HG03354 (cell line): ENCODE measurements at regions not wholly inside any gene's neighbourhood (a gene's known extent, or its start where the extent isn't known, plus 50 kb on each side); places are given as distances from the start of the nearest gene placed in this dataset.

Source experiments
- ATAC-seq: cut with Tn5 transposase; IDR thresholded peaks from one replicate; pipeline ENCODE4 v1.9.1; 2021; ENCODE audit warnings: mild to moderate bottlenecking; ENCODE audit not compliant: unreplicated experiment, poor library complexity, severe bottlenecking

DNA sequence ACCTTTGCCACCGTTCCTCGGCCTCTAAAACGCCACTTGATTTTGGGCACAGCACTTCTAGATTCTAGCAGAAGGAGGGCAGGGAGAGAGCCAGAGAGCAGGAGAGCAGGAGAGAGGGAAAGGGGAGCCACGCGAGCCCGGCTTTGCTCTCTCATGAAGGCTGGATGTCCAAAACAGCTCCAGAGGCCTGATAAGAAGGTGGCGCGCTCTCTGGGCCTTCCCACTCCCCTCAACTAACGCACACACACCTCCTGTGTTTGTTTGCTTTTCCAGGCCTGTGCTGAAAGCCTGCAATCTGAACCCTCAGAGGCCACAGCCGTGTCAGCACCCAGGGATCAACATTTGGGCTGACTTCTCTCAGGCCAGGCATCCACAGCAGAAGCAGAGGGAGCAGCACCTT, 184.8 kb upstream of the SOX11 start:
- ATAC-seq = no peak

DNA sequence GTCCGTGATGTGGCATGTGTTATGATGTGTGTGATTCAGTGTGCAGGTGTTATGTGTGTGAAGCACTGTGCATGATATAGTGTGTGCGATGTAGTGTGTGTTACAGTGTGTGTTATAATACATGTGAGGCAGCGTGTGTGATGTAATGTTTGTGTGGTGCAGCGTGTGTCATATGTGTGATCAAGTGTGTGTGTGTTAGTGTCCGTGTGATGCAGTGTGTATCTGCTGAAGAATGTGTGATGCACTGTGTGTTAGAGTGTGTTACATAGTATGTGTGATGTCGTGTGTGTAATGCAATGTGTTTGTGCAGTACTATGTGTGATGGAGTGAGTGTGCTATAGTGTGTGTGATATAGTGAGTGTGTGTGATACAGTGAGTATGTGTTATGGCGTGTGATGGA, 182.8 kb upstream of the SOX11 start:
- ATAC-seq = no peak

DNA sequence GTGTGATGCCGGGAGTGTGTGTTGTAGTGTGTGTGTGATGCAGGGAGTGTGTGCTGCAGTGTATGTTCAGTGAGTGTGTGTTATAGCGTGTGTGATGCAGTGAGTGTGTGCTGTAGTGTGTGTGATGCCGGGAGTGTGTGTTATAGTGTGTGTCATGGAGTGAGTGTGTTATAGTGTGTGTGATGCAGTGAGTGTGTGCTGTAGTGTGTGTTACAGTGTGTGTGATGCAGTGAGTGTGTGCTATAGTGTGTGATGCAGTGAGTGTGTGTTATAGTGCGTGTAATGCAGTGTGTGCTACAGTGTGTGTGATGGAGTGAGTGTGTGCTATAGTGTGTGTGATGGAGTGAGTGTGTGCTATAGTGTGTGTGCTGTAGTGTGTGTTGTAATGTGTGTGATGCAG, 182.1 kb upstream of the SOX11 start:
- no peak for ATAC-seq

DNA sequence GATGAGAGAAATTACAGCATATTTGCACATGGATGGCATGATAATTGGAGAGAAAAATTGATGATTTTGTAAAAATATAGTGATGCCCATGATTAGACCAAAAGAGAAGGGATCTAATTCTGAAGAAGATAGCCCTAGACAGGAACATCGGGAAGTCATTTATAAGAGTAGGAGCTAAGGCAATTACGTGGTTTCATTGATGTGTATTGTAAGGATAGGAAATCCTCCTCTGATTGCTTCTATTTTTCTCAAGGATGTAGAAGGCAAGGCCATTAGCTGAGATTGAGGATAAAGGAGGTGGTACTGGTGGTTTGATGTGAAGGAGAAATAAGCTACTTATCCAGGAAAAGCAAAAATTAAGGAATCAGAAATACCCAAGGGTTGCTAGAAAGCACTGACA, 176.5 kb upstream of the SOX11 start:
- no peak for ATAC-seq

GRCh38 chr2:5519286-5519685, 172.9 kb upstream of the SOX11 start:
- ATAC-seq = no peak

GRCh38 chr2:5520463-5520972, 171.7 kb upstream of the SOX11 start:
- ATAC-seq = no peak

GRCh38 chr2:5521461-5521860, 170.7 kb upstream of the SOX11 start:
- ATAC-seq = no peak

GRCh38 chr2:5524551-5524950, 167.6 kb upstream of the SOX11 start:
- ATAC-seq = no peak

- ATAC-seq = no peak
Observed at GRCh38 chr2:5528706-5529105, 163.5 kb upstream of the SOX11 start.

DNA sequence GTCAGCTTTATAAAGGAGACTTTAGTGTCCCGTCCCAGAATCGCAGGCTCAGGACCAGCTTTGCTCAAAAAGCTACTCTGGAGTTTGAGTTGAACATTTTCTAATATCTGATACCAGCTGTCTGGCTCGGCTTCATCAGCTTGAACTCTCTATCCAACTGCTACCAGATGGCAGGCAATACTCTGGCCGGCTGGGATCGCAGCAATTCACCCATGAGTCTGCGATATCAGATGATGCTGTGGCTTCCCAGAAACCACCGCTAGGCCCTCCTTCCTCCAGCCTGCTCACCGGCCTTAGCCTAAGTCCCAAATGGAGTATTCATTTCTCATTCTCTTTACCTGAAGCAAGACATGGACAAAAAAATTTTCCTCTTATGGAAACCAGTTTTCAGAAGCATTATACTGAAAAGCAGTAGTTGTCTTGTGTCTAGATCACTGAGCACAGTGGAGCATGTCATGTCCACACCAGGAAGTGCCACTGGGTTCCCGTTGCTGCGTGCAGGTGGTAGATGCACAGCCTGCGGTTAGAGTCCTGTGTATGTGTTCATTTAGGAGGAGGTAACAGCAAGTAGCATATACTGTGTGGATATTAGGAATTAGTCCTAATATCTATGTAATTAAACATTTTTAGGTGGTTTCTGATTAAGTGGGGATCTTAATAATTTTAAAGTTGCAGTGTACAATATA, 162.0 kb upstream of the SOX11 start:
- ATAC-seq = no peak

DNA sequence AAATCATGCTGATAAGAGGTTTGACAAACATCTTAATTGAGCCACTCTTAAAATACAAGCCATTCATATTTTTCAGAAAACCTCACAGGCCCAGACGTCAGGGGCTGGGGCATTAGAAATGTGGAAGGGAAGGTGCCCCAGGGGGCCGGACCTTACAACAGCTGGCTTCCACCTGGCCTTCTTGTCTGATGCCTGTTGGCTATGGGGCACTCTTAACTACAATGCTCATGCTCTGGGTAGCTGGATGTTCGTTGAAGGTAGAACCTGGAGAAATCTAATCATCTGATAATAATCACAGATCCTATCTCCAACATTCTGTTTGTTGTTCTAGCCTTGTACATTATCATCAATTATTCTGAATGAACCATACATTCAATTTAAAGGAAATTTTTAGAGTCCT, 156.9 kb upstream of the SOX11 start:
- no peak for ATAC-seq

DNA sequence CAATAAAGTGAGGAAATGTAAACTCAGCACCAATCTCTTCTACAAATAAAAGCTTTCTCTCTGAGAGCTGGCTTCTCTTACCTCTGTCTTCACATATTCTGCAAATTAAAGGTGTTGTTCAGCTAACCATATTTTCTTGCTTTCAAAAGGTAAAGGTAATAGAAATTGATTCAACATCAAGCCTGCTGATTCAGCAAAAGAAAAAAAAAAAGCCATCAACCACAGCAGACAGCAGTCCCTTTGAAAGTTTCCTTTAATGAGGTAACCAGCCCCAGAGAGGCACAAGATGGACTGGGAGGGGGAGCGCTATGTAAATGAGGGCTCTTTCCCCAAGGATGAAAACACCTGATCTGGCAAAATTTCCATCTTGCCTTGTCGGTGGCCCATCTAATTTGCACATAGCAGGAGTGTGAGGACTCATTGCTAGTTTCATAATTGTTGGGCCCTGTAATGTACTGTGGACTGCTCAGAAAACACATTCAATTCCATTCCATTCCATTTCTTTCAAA, 154.9 kb upstream of the SOX11 start:
- no peak for ATAC-seq

DNA sequence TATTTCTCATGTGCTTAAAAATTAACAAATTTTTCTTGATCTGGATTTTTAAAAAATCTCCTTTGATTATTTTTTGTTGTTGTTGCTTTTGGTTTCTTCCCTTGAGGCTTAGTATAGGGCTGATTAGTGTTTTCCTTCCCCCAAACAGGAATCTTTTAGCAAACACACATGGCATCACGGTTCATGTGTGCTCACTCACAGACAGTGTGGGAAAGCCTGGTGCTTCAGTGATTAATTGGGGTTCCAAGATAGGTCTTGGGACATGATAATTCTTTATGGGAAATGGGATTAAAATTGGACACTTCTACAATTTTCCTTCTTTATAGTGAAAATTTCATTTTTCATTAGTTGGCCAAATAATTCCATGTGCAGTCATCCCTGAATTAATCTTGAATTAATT, 153.9 kb upstream of the SOX11 start:
- no peak for ATAC-seq

DNA sequence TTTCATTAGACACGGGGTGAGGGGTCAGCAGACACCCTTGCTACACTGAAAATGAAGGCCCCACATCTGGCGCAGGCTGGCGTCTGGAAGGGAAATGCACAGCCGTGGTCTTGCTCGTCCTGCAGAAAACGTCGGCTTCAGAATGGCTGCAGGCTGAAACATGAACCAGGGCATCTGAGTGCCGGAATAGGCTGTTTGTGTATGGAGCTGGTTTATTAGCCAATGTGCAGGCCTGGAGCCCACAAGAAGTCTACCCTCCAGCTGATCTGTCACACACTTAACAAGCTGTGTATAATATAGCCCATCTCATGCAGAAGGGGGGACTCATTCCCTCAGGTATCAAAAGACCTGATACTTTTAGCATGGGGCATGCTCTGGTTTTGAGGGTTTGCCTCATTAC, 153.4 kb upstream of the SOX11 start:
- ATAC-seq = no peak

GRCh38 chr2:5539282-5540165, 152.7 kb upstream of the SOX11 start:
- no peak for ATAC-seq

GRCh38 chr2:5540856-5541255, 151.3 kb upstream of the SOX11 start:
- ATAC-seq = no peak

GRCh38 chr2:5544205-5544786, 147.9 kb upstream of the SOX11 start:
- no peak for ATAC-seq

- no peak for ATAC-seq
Observed at GRCh38 chr2:5546181-5546580, 146.0 kb upstream of the SOX11 start.

- ATAC-seq = no peak
Observed at GRCh38 chr2:5548991-5549715, 143.0 kb upstream of the SOX11 start.

DNA sequence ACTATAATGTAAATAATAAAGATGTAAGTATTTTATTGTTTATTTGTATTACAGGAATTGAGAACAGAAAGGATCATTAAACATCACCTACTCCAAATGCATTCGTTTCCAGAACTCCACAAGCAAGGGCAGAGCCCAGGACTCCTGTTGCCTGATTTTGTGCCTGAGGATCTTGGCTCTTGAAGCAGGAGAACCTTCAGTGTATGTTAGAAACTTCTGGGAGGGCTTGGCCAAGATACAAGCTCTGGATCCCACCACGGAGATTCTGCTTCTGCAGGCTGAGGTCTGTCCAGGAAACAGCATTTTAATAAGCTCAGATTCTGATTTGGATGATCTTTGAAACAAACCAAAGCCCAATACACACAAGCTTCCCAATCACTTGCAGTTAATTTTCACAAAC, 142.4 kb upstream of the SOX11 start:
- no peak for ATAC-seq
